SU-DHL-6 (cell line): ENCODE measurements at regions not wholly inside any gene's neighbourhood (a gene's known extent, or its start where the extent isn't known, plus 50 kb on each side); places are given as distances from the start of the nearest gene placed in this dataset.

ENCODE experiments used
- CTCF ChIP-seq: fragments of 200-600 bp; sonication (generic); IDR thresholded peaks from one replicate; pipeline ENCODE4 v1.5.1; 2017; ENCODE audit warnings: antibody characterized with exemption, mild to moderate bottlenecking, low read length, moderate library complexity; ENCODE audit not compliant: insufficient read depth, poor library complexity, severe bottlenecking
- EZH2phosphoT487 ChIP-seq: fragments of 200-600 bp; sonication (generic), shearing (Covaris generic); conservative IDR thresholded peaks from 2 replicates; pipeline ENCODE4 v1.6.1; 2018; ENCODE audit warnings: mild to moderate bottlenecking, antibody characterized with exemption, low read length, moderate library complexity, mixed read lengths

DNA sequence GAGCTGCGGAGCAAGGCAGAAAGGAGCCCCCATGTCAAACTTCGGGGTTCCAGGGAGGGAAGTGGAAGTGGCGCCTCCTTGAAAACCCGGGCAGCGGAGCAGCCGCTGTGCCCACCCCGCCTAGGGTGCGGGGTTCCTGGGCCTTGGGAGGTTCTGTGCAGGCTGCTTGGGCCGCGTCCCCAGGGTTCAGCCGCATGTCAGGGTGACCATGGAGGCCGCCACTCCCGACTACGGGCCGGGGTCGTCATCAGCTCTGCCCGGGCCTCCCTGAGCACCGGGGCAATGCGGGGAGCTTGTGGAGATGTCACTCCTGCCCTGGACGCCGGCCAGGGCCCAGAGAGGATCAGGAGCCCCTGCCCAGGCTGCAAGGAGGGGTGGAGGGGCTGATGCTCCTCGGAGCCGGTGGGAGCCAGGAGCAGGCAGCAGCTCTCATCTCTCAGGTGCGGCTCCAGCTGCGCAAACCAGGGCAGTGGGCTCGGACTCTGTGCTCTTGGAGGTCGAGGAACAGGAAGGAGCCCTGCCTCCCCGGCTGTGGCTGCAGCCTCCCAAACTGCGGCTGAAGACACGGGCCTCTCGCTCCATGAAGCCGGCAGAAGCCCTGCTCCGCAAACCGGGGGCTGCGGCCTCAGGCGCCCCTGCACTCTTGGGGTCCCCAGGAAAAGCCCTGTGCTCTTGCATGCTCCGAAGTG, 1286.5 kb downstream of the TMEM121 start:
- TF ChIP-seq CTCF (no peak), EZH2phosphoT487 (no peak)
